ENCODE measurements at regions not wholly inside any gene's neighbourhood (a gene's known extent, or its start where the extent isn't known, plus 50 kb on each side); places are given as distances from the start of the nearest gene placed in this dataset.

DNA sequence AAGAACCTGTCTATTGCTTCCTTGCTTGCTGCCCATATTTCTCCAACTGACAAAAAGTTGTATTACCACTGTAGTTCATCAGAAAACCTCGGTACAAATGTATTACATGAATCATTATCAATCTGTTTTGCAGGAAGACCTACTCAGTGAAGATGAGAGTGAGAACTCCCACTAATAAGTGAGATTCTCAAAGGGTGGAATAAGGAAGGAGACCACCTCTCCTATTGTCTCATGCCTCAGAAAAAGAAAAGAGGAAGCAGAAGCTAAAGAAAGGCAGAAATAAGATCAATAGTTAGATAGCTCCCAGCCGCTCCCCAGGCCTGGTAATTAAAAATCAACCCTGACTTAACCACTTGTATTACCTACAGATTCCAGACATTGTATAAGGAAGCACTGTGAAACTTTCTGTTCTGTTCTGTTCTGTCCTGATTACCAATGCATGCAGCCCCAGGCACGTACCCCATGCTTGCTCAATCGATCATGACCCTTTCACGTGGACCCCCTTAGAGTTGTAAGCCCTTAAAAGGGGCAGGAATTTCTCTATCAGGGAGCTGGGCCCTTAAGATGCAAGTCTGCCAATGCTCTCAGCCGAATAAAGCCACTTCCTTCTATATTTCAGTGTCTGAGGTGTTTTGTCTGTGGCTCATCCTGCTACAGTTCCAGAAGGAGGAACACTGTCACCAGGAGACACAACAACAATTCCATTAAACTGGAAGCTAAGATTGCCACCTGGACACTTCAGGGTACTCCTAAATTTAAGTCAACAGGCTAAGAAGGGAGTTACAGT is 152.5 kb upstream of the COX7C start (continued):
- TF ChIP-seq, protein P1, sequence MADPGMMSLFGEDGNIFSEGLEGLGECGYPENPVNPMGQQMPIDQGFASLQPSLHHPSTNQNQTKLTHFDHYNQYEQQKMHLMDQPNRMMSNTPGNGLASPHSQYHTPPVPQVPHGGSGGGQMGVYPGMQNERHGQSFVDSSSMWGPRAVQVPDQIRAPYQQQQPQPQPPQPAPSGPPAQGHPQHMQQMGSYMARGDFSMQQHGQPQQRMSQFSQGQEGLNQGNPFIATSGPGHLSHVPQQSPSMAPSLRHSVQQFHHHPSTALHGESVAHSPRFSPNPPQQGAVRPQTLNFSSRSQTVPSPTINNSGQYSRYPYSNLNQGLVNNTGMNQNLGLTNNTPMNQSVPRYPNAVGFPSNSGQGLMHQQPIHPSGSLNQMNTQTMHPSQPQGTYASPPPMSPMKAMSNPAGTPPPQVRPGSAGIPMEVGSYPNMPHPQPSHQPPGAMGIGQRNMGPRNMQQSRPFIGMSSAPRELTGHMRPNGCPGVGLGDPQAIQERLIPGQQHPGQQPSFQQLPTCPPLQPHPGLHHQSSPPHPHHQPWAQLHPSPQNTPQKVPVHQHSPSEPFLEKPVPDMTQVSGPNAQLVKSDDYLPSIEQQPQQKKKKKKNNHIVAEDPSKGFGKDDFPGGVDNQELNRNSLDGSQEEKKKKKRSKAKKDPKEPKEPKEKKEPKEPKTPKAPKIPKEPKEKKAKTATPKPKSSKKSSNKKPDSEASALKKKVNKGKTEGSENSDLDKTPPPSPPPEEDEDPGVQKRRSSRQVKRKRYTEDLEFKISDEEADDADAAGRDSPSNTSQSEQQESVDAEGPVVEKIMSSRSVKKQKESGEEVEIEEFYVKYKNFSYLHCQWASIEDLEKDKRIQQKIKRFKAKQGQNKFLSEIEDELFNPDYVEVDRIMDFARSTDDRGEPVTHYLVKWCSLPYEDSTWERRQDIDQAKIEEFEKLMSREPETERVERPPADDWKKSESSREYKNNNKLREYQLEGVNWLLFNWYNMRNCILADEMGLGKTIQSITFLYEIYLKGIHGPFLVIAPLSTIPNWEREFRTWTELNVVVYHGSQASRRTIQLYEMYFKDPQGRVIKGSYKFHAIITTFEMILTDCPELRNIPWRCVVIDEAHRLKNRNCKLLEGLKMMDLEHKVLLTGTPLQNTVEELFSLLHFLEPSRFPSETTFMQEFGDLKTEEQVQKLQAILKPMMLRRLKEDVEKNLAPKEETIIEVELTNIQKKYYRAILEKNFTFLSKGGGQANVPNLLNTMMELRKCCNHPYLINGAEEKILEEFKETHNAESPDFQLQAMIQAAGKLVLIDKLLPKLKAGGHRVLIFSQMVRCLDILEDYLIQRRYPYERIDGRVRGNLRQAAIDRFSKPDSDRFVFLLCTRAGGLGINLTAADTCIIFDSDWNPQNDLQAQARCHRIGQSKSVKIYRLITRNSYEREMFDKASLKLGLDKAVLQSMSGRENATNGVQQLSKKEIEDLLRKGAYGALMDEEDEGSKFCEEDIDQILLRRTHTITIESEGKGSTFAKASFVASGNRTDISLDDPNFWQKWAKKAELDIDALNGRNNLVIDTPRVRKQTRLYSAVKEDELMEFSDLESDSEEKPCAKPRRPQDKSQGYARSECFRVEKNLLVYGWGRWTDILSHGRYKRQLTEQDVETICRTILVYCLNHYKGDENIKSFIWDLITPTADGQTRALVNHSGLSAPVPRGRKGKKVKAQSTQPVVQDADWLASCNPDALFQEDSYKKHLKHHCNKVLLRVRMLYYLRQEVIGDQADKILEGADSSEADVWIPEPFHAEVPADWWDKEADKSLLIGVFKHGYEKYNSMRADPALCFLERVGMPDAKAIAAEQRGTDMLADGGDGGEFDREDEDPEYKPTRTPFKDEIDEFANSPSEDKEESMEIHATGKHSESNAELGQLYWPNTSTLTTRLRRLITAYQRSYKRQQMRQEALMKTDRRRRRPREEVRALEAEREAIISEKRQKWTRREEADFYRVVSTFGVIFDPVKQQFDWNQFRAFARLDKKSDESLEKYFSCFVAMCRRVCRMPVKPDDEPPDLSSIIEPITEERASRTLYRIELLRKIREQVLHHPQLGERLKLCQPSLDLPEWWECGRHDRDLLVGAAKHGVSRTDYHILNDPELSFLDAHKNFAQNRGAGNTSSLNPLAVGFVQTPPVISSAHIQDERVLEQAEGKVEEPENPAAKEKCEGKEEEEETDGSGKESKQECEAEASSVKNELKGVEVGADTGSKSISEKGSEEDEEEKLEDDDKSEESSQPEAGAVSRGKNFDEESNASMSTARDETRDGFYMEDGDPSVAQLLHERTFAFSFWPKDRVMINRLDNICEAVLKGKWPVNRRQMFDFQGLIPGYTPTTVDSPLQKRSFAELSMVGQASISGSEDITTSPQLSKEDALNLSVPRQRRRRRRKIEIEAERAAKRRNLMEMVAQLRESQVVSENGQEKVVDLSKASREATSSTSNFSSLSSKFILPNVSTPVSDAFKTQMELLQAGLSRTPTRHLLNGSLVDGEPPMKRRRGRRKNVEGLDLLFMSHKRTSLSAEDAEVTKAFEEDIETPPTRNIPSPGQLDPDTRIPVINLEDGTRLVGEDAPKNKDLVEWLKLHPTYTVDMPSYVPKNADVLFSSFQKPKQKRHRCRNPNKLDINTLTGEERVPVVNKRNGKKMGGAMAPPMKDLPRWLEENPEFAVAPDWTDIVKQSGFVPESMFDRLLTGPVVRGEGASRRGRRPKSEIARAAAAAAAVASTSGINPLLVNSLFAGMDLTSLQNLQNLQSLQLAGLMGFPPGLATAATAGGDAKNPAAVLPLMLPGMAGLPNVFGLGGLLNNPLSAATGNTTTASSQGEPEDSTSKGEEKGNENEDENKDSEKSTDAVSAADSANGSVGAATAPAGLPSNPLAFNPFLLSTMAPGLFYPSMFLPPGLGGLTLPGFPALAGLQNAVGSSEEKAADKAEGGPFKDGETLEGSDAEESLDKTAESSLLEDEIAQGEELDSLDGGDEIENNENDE (IDR thresholded peaks at IDR 0.05; ENCODE audit: insufficient replicate concordance, low read length) = no peak
- TF ChIP-seq RAD21 (IDR thresholded peaks at IDR 0.05 in 1 of 2, conservative IDR thresholded peaks at IDR 0.05 in 1 of 2; ENCODE audit: low read depth in 2 of 2, low read length in 2 of 2) (no peak), CHD2 (IDR thresholded peaks at IDR 0.05; ENCODE audit: low read length) (no peak), EP300 (IDR thresholded peaks at IDR 0.05; ENCODE audit: borderline replicate concordance in 1 of 2, low read depth in 2 of 2, low read length in 2 of 2) (peak in 1 of 2 experiments; percentile 84; a peak in 1 of 3 replicates), FOSL1 (IDR thresholded peaks at IDR 0.05; ENCODE audit: insufficient read depth, low read depth, low read length) (no peak), SIN3A (conservative IDR thresholded peaks at IDR 0.05 in 1 of 2, IDR thresholded peaks at IDR 0.05 in 1 of 2; ENCODE audit: low read depth in 1 of 2, low read length in 2 of 2) (no peak), POLR2AphosphoS5 (IDR thresholded peaks at IDR 0.05; ENCODE audit: low read depth, low read length) (no peak)
- TF ChIP-seq, protein P2, sequence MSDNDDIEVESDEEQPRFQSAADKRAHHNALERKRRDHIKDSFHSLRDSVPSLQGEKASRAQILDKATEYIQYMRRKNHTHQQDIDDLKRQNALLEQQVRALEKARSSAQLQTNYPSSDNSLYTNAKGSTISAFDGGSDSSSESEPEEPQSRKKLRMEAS (IDR thresholded peaks at IDR 0.05) = no peak

Measured in H1 (cell line).